ENCODE measurements at regions not wholly inside any gene's neighbourhood (a gene's known extent, or its start where the extent isn't known, plus 50 kb on each side); places are given as distances from the start of the nearest gene placed in this dataset.

DNA sequence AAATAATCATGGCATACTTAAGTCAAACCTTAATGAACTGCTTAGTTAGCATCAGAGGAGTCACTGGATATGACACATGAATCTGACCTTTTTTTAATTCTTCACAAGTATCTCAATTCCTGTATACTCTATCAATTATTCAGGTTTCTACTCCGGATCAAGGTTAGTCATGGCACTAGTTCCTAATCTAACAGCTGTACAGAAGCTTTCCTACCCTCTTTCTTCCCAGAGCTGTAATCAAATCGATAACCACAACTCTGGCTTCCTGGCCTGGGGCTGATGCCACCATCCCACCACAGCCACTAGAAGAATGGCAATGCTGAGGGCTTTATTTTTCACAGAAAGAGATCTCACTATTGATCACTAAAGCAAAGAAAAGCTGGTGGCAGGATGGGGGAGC is 718.5 kb downstream of the SMARCA1 start:
- TF ChIP-seq POLR2A (IDR thresholded peaks at IDR 0.05; ENCODE audit: low read length), result no peak
- no peak for TF ChIP-seq GATA1 (IDR thresholded peaks at IDR 0.05; ENCODE audit: low read depth, low read length)
